Activated CD8-positive, alpha-beta T cell treated with anti-CD3 and anti-CD28 coated beads, Interleukin-2, amount 10 ng/mL, durations not matched to agents 7 days and 5 days (primary cell): ENCODE measurements at regions not wholly inside any gene's neighbourhood (a gene's known extent, or its start where the extent isn't known, plus 50 kb on each side); places are given as distances from the start of the nearest gene placed in this dataset.

Experiments used
- ATAC-seq: fragments of 150-1000 bp; cut with Tn5 transposase; one replicate; pipeline ENCODE4 v1.10.0; 2021; ENCODE audit warnings: moderate library complexity
- CTCF ChIA-PET: fragments of 350-600 bp; sonication (Branson Sonifier 250); formaldehyde crosslinking; loops from one replicate; lab custom pipeline; 2021; ENCODE audit warnings: antibody characterized with exemption; lab: Charles Lee
- POLR2A ChIA-PET: fragments of 350-600 bp; sonication (Branson Sonifier 250); formaldehyde crosslinking; loops from one replicate; lab custom pipeline; 2021; ENCODE audit warnings: antibody characterized with exemption; lab: Charles Lee
- DNase-seq: peaks from one replicate; pipeline ENCODE4 v3.0.0-alpha.2; 2020
- H3K27ac Mint-ChIP-seq: one replicate; pipeline ENCODE4 v1.8.0; 2021; ENCODE audit warnings: mild to moderate bottlenecking, mixed read lengths
- H3K27me3 Mint-ChIP-seq: one replicate; pipeline ENCODE4 v1.8.0; 2021; ENCODE audit warnings: low read depth, mixed read lengths
- H3K36me3 Mint-ChIP-seq: one replicate; pipeline ENCODE4 v1.8.0; 2021; ENCODE audit warnings: low read depth, mixed read lengths
- H3K4me1 Mint-ChIP-seq: one replicate; pipeline ENCODE4 v1.8.0; 2021; ENCODE audit warnings: low read depth, mixed read lengths
- H3K4me3 Mint-ChIP-seq: one replicate; pipeline ENCODE4 v1.8.0; 2021; ENCODE audit warnings: mild to moderate bottlenecking, mixed read lengths
- H3K9me3 Mint-ChIP-seq: one replicate; pipeline ENCODE4 v1.8.0; 2022; ENCODE audit warnings: mixed read lengths; ENCODE audit not compliant: insufficient read depth

DNA sequence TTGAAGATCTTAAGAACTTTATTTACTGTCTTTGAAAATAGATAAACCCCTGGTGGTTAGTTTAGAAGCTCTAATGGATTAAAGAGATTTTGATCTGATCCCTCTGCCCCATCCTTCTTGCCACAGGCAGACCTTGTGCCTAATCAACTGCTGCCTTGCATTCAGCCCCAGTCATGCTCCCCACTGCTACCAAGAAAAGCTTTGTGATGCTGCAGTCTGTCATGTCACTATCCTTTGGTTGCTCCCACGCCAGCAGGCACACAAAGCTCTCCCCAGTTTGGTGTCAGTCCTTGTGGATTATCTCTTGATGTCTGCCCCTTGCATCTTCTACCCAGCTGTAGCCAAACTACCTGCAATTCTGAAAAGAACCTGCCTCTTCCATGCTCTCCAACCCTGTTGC lies 112.2 kb downstream of the MTNR1B start:
- no peak overlapping the region for H3K4me3 Mint-ChIP-seq
- ChIA-PET POLR2A (no interaction called here), CTCF (interaction anchor here (0.8 kb wide), 1 partner anchor 40 kb away, joined by 3 read pairs; no protein-coding TSS in a partner anchor)
- DNase-seq (no peak), ATAC-seq (no peak)
- no peaks in the 10 kb centered on the region for H3K4me1 Mint-ChIP-seq
- no peaks in the 10 kb centered on the region for H3K27me3 Mint-ChIP-seq
- no peaks in the 10 kb centered on the region for H3K9me3 Mint-ChIP-seq
- H3K27ac Mint-ChIP-seq, result no peak overlapping the region
- no peaks in the 10 kb centered on the region for H3K36me3 Mint-ChIP-seq

DNA sequence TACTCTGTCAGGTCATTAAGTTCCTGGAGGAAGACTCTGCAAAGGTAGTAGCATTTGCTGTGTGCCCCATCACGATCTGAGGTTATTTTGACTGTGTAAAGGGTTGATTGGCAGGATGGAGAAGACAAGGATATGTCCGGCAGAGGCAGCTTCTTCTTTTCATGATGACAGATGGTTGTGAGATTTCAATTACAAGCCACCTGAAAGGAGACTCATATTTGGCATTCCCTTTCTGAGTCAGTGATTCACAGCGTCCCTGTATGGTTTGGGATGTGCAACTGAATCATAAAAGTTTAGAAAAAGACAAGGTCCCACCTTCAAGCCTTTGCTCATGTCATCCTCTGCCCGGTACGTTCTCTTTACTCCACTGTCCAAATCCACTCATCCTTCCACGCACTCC lies 113.4 kb downstream of the MTNR1B start:
- no peak overlapping the region for H3K27ac Mint-ChIP-seq
- H3K4me3 Mint-ChIP-seq, result no peak overlapping the region
- no peaks in the 10 kb centered on the region for H3K4me1 Mint-ChIP-seq
- ATAC-seq, result no peak
- DNase-seq, result no peak
- ChIA-PET CTCF (no interaction called here), POLR2A (no interaction called here)
- no peaks in the 10 kb centered on the region for H3K36me3 Mint-ChIP-seq
- H3K9me3 Mint-ChIP-seq, result no peaks in the 10 kb centered on the region
- H3K27me3 Mint-ChIP-seq, result no peaks in the 10 kb centered on the region

DNA sequence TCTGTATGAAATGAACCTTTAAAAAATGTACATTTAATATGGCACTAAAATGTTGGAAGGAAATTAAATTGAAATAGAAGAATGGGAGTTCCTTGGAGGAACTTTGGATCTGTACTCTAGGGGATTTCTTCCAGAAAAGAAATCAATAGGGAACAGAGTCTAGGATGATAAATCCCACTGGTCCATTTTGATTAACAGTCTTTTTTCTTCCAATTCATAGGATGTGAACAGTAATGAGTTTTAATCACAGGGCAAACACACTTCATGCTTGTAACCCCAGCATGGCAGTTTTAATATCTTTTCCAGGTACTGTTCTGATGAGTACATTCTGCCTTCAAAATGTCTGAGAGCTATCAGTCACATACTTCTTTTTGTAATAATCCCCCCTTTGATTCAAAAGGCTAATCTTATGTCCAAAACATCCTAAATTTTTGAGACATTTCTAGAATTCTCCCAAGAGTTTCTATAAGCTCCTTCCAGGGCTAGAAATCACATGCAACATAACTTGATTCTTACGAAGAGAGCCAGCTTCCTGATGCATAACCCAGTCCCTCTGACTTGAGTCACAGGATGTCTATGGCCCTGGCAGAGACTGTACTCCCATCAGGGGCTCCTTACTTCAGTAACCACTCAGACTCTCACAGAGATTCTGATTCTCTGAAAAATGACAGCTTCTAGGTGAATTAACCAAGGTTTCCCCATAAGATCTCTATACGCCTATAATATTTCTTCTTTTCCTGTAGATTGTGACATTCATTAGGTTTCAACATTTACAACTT lies 112.9 kb downstream of the SLC36A4 start:
- no peaks in the 10 kb centered on the region for H3K9me3 Mint-ChIP-seq
- DNase-seq, result no peak
- ATAC-seq, result no peak
- no peaks in the 10 kb centered on the region for H3K27me3 Mint-ChIP-seq
- H3K27ac Mint-ChIP-seq, result no peak overlapping the region
- H3K4me3 Mint-ChIP-seq, result no peak overlapping the region
- H3K36me3 Mint-ChIP-seq, result no peaks in the 10 kb centered on the region
- POLR2A ChIA-PET, result no interaction called here
- no peaks in the 10 kb centered on the region for H3K4me1 Mint-ChIP-seq
- CTCF ChIA-PET, result no interaction called here

DNA sequence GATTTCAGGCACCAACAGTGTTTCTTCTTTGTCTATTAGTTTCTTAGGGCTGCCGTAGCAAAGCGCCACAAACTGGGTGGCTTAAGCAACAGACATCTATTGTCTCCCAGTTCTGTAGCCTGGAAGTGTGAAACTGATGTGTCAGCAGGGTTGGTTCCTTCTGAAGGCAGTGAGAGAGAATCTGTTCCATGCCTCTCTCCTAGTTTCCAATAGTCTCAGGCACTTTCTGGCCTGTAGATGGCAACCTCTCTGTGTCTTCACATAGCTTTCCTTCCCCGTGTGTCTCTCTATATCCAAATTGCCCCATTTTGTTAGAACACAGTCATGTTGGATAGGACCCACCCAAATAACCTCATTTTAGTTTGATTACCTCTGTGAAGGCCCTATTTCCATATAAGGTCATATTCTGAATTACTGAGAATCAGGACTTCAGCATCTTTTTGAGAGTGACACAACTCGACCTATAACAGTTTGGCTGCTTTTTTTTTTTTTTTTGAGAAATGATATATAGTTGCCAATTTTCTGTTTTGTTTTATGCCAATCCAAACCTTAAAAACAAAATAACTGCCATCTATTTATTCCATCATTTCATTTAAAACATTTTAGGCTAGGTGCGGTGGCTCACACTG lies 108.2 kb downstream of the SLC36A4 start:
- ATAC-seq, result no peak
- ChIA-PET CTCF (interaction anchor here (0.9 to 1.5 kb wide), 3 partner anchors 12 to 136 kb away, joined by 3 to 6 read pairs (median 3); no protein-coding TSS in a partner anchor), POLR2A (no interaction called here)
- H3K4me1 Mint-ChIP-seq, result no peaks in the 10 kb centered on the region
- DNase-seq, result no peak
- H3K36me3 Mint-ChIP-seq, result no peaks in the 10 kb centered on the region
- no peak overlapping the region for H3K27ac Mint-ChIP-seq
- no peaks in the 10 kb centered on the region for H3K9me3 Mint-ChIP-seq
- no peak overlapping the region for H3K4me3 Mint-ChIP-seq
- no peaks in the 10 kb centered on the region for H3K27me3 Mint-ChIP-seq
